MM.1S (cell line): ENCODE measurements at regions not wholly inside any gene's neighbourhood (a gene's known extent, or its start where the extent isn't known, plus 50 kb on each side); places are given as distances from the start of the nearest gene placed in this dataset.

Experiments
- DNase-seq: peaks from one replicate; pipeline ENCODE4 v3.0.0-alpha.2; 2015
- H2AFZ ChIP-seq: fragments of 300-600 bp; sonication (generic); 2 replicates; pipeline ENCODE4 v1.6.0; 2016; ENCODE audit warnings: antibody characterized with exemption, low read length
- H3F3A ChIP-seq: fragments of 300-600 bp; sonication (generic); 2 replicates; pipeline ENCODE4 v1.6.1; 2016; ENCODE audit warnings: mild to moderate bottlenecking, antibody characterized with exemption, low read length, moderate library complexity, mixed read lengths; ENCODE audit not compliant: insufficient read depth
- H3K27ac ChIP-seq: fragments of 300-600 bp; sonication (generic); 2 replicates; pipeline ENCODE4 v1.5.1; 2016; ENCODE audit warnings: mild to moderate bottlenecking, low read length
- H3K27me3 ChIP-seq: fragments of 300-600 bp; sonication (generic); replicated peaks from 2 replicates; pipeline ENCODE4 v1.6.0; 2016; ENCODE audit warnings: low read length; ENCODE audit not compliant: insufficient read depth
- H3K36me3 ChIP-seq: fragments of 300-600 bp; sonication (generic); replicated peaks from 2 replicates; pipeline ENCODE4 v1.6.1; 2016; ENCODE audit warnings: mild to moderate bottlenecking, low read length, mixed read lengths; ENCODE audit not compliant: insufficient read depth
- H3K4me1 ChIP-seq: fragments of 300-600 bp; sonication (generic); 2 replicates; pipeline ENCODE4 v1.6.1; 2016; ENCODE audit warnings: low read length, mixed read lengths
- H3K4me2 ChIP-seq: fragments of 300-600 bp; sonication (generic); 2 replicates; pipeline ENCODE4 v1.6.0; 2016; ENCODE audit warnings: low read depth, low read length
- H3K4me3 ChIP-seq: fragments of 300-600 bp; sonication (generic); 2 replicates; pipeline ENCODE4 v1.5.1; 2016; ENCODE audit warnings: low read length, mixed read lengths
- H3K79me2 ChIP-seq: fragments of 300-600 bp; sonication (generic); 2 replicates; pipeline ENCODE4 v1.6.1; 2016; ENCODE audit warnings: mixed run types, low read length, mixed read lengths
- H3K9ac ChIP-seq: fragments of 300-600 bp; sonication (generic); 2 replicates; pipeline ENCODE4 v1.6.1; 2016; ENCODE audit warnings: low read length, mixed read lengths
- H3K9me2 ChIP-seq: fragments of 300-600 bp; sonication (generic); replicated peaks from 2 replicates; pipeline ENCODE4 v1.6.1; 2016; ENCODE audit warnings: mild to moderate bottlenecking, low read length, mixed read lengths; ENCODE audit not compliant: insufficient read depth
- H3K9me3 ChIP-seq: fragments of 300-600 bp; sonication (generic); replicated peaks from 2 replicates; pipeline ENCODE4 v1.6.1; 2016; ENCODE audit warnings: mild to moderate bottlenecking, low read length, mixed read lengths; ENCODE audit not compliant: insufficient read depth
- H4K20me1 ChIP-seq: fragments of 300-600 bp; sonication (generic); 2 replicates; pipeline ENCODE4 v1.6.1; 2016; ENCODE audit warnings: mild to moderate bottlenecking, low read length, moderate library complexity, mixed read lengths; ENCODE audit not compliant: insufficient read depth
- EZH2 ChIP-seq: fragments of 300-600 bp; sonication (generic); optimal IDR thresholded peaks from 2 replicates; pipeline ENCODE3; 2017; ENCODE audit warnings: low read depth, mild to moderate bottlenecking, antibody characterized with exemption, low read length, mixed read lengths
- EZH2phosphoT487 ChIP-seq: fragments of 300-600 bp; sonication (generic); IDR thresholded peaks from 2 replicates; pipeline ENCODE4 v1.6.1; 2018; ENCODE audit warnings: antibody characterized with exemption, low read length
- TF ChIP-seq, protein P1 (sequence below): fragments of 300-600 bp; sonication (generic); IDR thresholded peaks from 2 replicates; pipeline ENCODE4 v1.5.1; 2016; ENCODE audit warnings: antibody characterized with exemption, low read length, mixed read lengths

DNA sequence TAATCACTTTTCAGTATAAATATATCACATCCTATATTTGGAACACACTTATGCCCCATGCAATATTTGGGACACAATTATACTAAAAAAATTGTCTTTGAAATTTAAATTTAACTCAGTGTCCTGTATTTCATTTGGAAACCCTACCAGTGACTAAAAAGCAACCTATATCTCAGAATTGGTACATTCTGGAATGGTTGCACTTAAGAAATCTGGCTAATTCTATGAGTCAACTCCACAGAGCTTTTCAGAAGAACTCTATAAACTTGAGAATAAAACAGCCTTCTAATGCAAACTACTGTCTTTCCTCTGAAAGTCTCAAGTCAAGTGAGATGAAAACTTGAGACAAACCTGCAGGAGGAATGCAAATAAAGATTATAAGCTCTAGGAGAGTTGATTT lies 320.2 kb downstream of the MAFB start:
- Histone ChIP-seq H3K4me3 (no peak overlapping the region), H4K20me1 (no peaks in the 10 kb centered on the region), H3K79me2 (no peaks in the 10 kb centered on the region), H3K9me2 (no peaks in the 10 kb centered on the region), H3K9me3 (no peaks in the 10 kb centered on the region), H3K4me2 (no peak overlapping the region), H3K4me1 (no peaks in the 10 kb centered on the region), H3K9ac (no peak overlapping the region), H3K36me3 (no peaks in the 10 kb centered on the region), H3K27ac (no peak overlapping the region), H2AFZ (no peak overlapping the region), H3F3A (no peaks in the 10 kb centered on the region), H3K27me3 (no peaks in the 10 kb centered on the region)
- no peak for TF ChIP-seq EZH2
- TF ChIP-seq, protein P1, sequence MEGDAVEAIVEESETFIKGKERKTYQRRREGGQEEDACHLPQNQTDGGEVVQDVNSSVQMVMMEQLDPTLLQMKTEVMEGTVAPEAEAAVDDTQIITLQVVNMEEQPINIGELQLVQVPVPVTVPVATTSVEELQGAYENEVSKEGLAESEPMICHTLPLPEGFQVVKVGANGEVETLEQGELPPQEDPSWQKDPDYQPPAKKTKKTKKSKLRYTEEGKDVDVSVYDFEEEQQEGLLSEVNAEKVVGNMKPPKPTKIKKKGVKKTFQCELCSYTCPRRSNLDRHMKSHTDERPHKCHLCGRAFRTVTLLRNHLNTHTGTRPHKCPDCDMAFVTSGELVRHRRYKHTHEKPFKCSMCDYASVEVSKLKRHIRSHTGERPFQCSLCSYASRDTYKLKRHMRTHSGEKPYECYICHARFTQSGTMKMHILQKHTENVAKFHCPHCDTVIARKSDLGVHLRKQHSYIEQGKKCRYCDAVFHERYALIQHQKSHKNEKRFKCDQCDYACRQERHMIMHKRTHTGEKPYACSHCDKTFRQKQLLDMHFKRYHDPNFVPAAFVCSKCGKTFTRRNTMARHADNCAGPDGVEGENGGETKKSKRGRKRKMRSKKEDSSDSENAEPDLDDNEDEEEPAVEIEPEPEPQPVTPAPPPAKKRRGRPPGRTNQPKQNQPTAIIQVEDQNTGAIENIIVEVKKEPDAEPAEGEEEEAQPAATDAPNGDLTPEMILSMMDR = no peak
- no peak for TF ChIP-seq EZH2phosphoT487
- no peak for DNase-seq

- DNase-seq = no peak
- Histone ChIP-seq H3F3A (no peaks in the 10 kb centered on the region), H4K20me1 (no peaks in the 10 kb centered on the region), H3K9ac (no peak overlapping the region), H3K9me2 (no peaks in the 10 kb centered on the region), H3K4me1 (no peaks in the 10 kb centered on the region), H3K4me3 (no peak overlapping the region), H3K4me2 (no peak overlapping the region), H3K36me3 (no peaks in the 10 kb centered on the region), H3K27ac (no peak overlapping the region), H3K9me3 (no peaks in the 10 kb centered on the region), H3K27me3 (no peaks in the 10 kb centered on the region), H3K79me2 (no peaks in the 10 kb centered on the region), H2AFZ (no peak overlapping the region)
- TF ChIP-seq EZH2phosphoT487 (no peak), EZH2 (no peak)
- TF ChIP-seq, protein P1 = no peak
These were observed 327.1 kb downstream of the MAFB start for GRCh38 chr20:40361916-40362315.

- DNase-seq = no peak
- H2AFZ ChIP-seq = no peak overlapping the region
- H3K79me2 ChIP-seq = no peaks in the 10 kb centered on the region
- H3K4me1 ChIP-seq = no peaks in the 10 kb centered on the region
- no peak overlapping the region for H3K9ac ChIP-seq
- H3K27me3 ChIP-seq = no peaks in the 10 kb centered on the region
- H3K4me3 ChIP-seq = no peak overlapping the region
- no peaks in the 10 kb centered on the region for H3K9me3 ChIP-seq
- H3K36me3 ChIP-seq = no peaks in the 10 kb centered on the region
- H3K27ac ChIP-seq = no peak overlapping the region
- no peak overlapping the region for H3K4me2 ChIP-seq
- H3K9me2 ChIP-seq = no peaks in the 10 kb centered on the region
- TF ChIP-seq EZH2phosphoT487 (no peak), EZH2 (no peak)
- TF ChIP-seq, protein P1 = no peak
- no peaks in the 10 kb centered on the region for H3F3A ChIP-seq
- no peaks in the 10 kb centered on the region for H4K20me1 ChIP-seq
These were observed 329.7 kb downstream of the MAFB start for GRCh38 chr20:40359131-40359912.
